SKM-1 (cell line): ENCODE measurements at regions not wholly inside any gene's neighbourhood (a gene's known extent, or its start where the extent isn't known, plus 50 kb on each side); places are given as distances from the start of the nearest gene placed in this dataset.
"Not testable (repeated sequence)": the region's sequence is repeated elsewhere in the genome, so short reads cannot be mapped to it uniquely, and the experiment has no call there.

ENCODE experiments used
- DNase-seq: peaks from one replicate; lab custom pipeline; 2025; ENCODE audit not compliant: unreplicated experiment; lab: John Stamatoyannopoulos, UW

DNA sequence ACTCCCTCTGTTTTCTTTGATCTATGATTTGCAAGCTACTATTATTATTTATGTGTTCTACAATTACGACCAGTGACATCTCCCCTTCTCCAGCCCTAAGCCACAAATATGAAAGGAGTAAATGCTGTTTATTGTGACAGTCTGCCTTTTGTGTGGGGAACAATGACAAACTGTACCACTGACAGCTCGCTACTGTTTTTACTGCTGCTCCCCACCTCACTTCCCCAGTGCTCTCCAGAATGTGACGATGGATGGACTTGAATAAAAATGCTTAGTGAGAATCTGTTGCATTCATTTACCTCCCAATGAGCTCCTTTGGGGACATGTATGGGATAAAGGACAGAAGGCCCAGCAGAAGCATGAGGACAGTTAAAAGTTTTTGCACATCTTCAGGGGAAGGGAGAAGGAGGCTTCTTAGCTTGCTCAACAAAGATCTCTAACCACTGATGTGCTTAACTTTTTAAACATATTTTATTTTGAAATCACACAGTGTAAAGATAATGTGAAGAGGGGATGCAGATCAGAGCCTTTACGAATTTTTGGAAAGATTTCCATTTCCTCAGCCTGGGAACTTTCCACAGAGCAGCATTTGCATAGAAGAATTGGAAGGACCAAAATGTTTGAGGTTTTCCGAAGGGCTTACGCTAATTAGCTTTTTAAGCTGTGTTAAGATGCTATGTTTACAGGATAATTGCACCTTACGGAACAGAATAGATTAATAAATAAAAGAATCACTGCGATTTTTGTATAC is 485.1 kb upstream of the TENM3 start:
- DNase-seq, result no peak

DNA sequence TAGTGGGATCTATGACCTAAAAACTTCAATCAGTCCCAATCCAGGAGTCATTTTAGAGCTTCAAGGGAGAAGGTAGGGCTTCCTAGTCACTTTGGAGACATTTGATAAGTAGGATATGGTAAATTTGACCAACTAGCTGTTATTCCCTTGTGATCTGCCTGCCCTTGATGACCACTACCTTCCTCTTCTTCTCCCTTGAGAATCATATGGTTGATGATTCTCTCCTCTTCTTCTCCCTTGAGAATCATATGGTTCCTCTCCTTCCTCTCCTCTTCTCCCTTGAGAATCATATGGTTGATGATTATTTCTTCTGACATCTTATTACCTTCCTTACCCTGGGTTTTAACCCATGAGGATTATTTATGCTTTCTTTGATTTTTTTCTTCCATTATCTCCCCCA is 482.6 kb upstream of the TENM3 start:
- DNase-seq, result no peak

DNA sequence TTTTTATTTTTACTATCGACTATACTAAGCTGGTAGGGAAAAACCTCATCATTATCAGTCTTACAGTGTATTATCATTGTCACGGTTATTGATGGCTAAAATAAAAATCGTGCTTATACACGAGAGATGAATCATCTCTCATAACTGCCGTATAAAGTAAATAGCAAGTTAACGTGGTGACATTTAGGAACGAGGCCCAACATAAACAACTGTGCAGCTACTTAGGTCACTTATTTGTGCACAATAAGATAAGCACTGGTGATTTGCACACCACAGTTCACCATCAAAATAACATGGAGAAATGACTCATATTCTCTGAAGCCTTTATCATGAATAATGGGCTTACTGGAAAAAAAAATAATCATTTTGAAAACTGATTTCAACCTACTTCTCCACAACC is 482.0 kb upstream of the TENM3 start:
- DNase-seq, result no peak

- no peak for DNase-seq
These were observed 477.1 kb upstream of the TENM3 start for GRCh38 chr4:181766061-181766548.

- no peak for DNase-seq
These were observed 472.2 kb upstream of the TENM3 start for GRCh38 chr4:181770971-181771370.

DNA sequence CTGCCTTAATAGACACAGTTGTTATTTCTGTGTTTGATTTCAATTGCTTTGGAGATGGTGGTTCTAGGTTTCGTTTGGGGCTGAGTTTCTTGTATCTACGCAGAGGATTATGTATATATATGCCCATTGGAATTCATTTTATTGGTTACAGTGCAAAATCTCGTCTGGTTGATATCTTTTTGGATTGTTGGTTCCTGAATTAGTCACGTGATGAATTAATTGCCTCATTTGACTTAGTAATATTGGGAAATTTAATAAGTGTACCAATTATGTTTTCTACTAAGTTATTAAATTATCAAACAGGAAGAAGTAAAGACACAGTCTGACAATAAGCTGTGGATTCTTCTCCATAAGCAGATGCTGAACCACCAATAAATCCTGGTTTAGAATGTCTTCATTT is 467.9 kb upstream of the TENM3 start:
- DNase-seq, result no peak

DNA sequence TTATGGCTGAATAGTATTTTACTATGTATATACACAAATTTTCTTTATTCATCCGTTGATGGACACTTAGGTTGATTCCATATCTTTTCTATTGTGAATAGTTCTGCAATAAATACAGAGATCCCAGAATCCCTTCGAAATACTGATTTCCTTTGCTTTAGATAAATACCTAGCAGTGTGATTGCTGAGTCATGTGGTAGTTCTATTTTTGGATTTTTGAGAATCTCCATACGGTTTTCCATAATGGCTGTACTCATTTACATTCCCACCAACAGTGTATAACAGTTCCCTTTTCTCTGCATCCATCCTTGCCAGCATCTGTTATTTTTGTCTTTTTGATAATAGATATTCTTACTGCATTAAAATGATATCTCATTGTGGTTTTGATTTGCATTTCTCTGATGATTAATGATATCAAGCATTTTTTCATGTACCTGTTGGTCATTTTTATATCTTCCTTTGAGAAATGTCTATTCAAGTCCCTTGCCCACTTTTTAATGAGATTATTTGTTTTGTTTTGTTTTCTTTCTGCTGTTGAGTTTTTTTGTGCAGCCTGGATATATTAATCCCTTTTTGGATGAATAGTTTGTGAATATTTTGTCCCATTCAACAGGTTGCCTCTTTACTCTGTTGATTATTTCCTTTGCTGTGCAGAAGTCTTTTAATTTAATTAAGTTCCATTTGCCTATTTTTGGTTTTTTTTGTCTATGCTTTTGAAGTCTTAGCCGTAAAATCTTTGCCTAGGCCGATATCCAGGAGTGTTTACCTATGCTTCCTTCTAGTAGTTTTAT is 466.7 kb upstream of the TENM3 start:
- DNase-seq, result no peak

- DNase-seq, result no peak
These were observed 465.7 kb upstream of the TENM3 start for GRCh38 chr4:181777518-181777917.

GRCh38 chr4:181784881-181785280 is 458.3 kb upstream of the TENM3 start:
- no peak for DNase-seq

DNA sequence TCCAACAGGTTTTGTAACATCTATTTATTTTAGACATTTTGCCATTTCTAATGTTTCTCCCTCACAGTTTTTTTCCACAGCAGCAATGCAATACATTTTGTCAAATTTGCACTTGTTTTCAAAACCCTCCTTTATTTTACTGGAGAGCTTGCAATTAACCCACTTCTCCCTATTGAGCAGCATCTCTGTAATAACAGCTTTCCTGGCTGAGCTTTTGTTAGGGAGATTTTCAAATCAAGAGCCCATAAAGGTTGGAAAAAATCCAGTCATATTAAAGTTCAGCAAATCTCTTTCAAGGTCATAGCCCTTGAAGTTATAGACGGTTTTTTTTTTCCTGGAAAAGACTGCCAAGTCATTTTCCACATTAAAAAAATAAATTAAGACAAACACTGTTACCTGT is 450.6 kb upstream of the TENM3 start:
- DNase-seq, result no peak

GRCh38 chr4:181793096-181793495 is 450.1 kb upstream of the TENM3 start:
- DNase-seq, result no peak

DNA sequence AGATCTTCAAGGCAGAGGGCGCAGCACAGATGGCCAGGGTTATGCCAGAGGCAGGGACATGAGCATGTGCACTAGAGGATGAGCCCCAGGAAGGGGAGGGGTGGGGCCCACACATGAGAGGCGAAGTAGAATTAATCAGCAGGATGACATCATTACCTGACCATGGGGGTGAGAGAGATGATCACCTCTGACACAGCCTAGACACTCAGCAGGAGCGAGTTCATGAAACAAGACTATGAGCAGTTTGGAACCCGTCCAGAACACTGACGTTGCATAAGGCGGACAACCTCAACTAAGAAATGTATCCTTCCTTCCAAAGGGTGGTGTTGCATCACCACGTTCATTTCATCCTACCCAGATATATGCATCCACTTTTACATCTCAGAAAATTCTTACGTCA is 446.7 kb upstream of the TENM3 start:
- peak; percentile 27 for DNase-seq

DNA sequence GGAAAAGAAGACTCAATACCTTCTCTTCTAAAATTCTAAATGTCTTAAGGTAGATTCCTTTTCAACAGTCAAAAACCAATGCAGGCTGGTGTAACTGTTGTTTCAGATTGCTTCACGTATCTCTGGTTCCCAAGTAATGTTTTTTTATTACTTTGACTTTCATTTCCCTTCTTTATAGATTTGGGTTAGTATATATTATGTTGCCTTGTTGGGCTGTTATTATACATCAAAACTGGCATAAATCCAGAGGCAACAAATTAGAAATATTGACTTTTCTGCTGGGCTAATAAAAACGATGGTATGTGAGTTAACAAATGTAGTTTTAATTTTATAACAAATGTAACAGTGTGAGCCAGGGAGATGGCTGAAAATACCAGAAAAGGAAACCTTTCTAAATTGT is 444.7 kb upstream of the TENM3 start:
- no peak for DNase-seq

DNA sequence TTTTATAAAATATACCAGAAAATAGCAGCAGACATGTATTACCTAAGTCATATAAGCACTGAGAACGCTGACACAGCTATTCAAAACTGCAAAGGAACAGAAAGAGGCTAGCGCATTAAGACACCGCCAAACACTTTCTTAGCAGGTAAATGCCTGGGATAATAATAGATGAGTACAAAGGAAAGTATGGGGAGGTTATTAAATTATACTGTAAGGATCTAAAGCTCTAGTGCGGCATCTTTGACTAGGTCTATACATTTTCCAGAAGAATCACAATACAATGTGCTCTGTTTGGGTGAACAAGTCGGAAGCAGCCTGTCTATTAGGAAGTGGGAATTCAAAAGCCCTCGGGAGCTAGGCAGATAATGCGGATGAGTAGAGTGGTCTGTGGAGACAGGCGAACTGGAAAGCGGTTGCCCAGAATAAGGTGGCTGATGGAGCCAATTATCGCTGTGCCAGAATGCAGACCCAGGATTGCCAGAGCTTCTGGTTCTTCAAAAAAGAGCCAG is 443.6 kb upstream of the TENM3 start:
- DNase-seq, result no peak

GRCh38 chr4:181802207-181802606 is 441.0 kb upstream of the TENM3 start:
- DNase-seq, result no peak

- no peak for DNase-seq
These were observed 435.4 kb upstream of the TENM3 start for GRCh38 chr4:181807771-181808170.

- DNase-seq, result no peak
These were observed 432.5 kb upstream of the TENM3 start for GRCh38 chr4:181810711-181811110.

DNA sequence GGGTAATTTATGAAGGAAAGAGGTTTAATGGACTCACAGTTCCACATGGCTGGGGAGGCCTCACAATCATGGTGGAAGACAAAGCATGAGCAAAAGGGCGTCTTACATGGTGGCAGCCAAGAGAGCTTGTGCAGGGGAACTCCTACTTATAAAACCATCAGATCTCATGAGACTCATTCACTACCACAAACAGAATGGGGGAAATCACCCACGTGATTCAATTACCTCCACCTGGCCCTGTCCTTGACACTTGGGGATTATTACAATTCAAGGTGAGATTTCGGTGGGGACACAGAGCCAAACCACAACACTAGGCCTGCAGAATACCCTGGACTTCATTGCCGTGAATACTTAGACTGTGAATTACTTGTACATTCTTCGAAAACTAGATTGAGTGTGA is 431.7 kb upstream of the TENM3 start:
- DNase-seq, result not testable (repeated sequence)

DNA sequence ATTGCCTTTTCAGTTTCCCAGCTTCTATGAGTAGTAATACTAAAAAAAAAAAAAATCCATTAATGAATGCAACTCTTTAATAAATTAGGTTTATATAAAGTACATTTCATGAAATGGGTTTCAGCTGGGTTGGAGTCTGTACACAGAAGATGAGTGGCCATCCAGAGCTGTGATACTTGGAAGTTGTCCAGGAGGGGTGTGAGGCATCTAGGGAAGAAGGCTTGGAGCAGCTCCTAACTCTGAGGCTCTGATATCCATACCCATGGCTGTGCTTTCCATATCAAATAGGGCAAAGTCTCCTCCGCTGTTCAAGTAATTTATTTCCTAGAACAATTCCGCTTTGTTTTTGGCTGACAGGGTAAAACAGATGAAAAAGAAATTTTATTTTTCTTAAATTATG is 423.3 kb upstream of the TENM3 start:
- no peak for DNase-seq

DNA sequence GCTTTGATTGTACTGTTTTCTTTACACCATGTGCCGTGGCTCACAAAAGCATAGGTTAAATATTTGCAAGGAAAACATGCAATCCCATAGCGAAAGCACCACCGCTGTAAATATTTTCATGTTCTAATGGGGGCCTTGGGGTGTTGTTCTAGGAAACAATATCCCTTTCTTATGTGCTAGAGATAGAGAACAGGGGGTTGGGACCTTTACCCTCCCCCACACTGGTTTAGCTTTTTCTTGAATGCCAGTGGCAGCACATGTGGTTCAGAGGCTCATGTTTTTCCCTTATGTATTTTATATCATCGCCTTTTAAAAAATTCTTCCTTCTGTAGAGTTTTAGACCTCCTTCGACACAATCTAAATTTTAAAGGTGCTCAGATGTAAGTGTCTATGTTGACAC is 422.6 kb upstream of the TENM3 start:
- DNase-seq, result no peak

GRCh38 chr4:181821039-181822004 is 421.9 kb upstream of the TENM3 start:
- no peak for DNase-seq
